DND-41 (cell line): ENCODE measurements at regions not wholly inside any gene's neighbourhood (a gene's known extent, or its start where the extent isn't known, plus 50 kb on each side); places are given as distances from the start of the nearest gene placed in this dataset.

Source experiments
- CTCF ChIP-seq: IDR thresholded peaks from 2 replicates; pipeline ENCODE4 v1.5.1; 2012; ENCODE audit warnings: borderline replicate concordance, low read length, moderate library complexity, mild to moderate bottlenecking; ENCODE audit not compliant: poor library complexity, severe bottlenecking; ENCODE audit errors: extremely low read depth
- EZH2 ChIP-seq: IDR thresholded peaks from 3 replicates; pipeline ENCODE4 v1.6.1; 2012; ENCODE audit warnings: borderline replicate concordance, low read depth, mild to moderate bottlenecking, moderate library complexity, low read length, inconsistent platforms; ENCODE audit not compliant: severe bottlenecking

- TF ChIP-seq CTCF (no peak), EZH2 (no peak)
Measured at GRCh38 chr13:22198641-22199217, 527.9 kb downstream of the FGF9 start.
